ENCODE measurements at regions not wholly inside any gene's neighbourhood (a gene's known extent, or its start where the extent isn't known, plus 50 kb on each side); places are given as distances from the start of the nearest gene placed in this dataset.

GRCh38 chr12:19893514-19893913, 454.2 kb downstream of the AEBP2 start:
- TF ChIP-seq CTCF (IDR thresholded peaks at IDR 0.05) (no peak), POLR2A (IDR thresholded peaks at IDR 0.05) (no peak), POLR2AphosphoS5 (IDR thresholded peaks at IDR 0.05) (no peak), EP300 (IDR thresholded peaks at IDR 0.05) (no peak)

Data from sigmoid colon (tissue), 4 donors.